Duodenal mucosa (tissue), 2 donors: ENCODE measurements at regions not wholly inside any gene's neighbourhood (a gene's known extent, or its start where the extent isn't known, plus 50 kb on each side); places are given as distances from the start of the nearest gene placed in this dataset.

Experiments used
- H3K27ac ChIP-seq: one replicate; pipeline ENCODE4 v1.7.0; 2013; ENCODE audit warnings: low read depth, low read length
- H3K27me3 ChIP-seq, 2 donors: one replicate each; pipeline ENCODE4 v1.7.0; 2013; ENCODE audit warnings: low read length in 2 of 2, control low read depth in 1 of 2; ENCODE audit not compliant: insufficient read depth in 2 of 2, control insufficient read depth in 1 of 2
- H3K36me3 ChIP-seq, 2 donors: one replicate each; pipeline ENCODE4 v1.7.0; 2013; ENCODE audit warnings: low read length in 2 of 2, control low read depth in 1 of 2; ENCODE audit not compliant: insufficient read depth in 2 of 2, control insufficient read depth in 1 of 2
- H3K4me1 ChIP-seq, 2 donors: one replicate each; pipeline ENCODE4 v1.7.0; 2013; ENCODE audit warnings: low read length in 2 of 2, control low read depth in 1 of 2; ENCODE audit not compliant: insufficient read depth in 2 of 2, control insufficient read depth in 1 of 2
- H3K4me3 ChIP-seq, 2 donors: one replicate each; pipeline ENCODE4 v1.7.0; 2013; ENCODE audit warnings: low read length in 2 of 2, low read depth in 1 of 2
- H3K9ac ChIP-seq, 2 donors: one replicate each; pipeline ENCODE4 v1.7.0; 2013; ENCODE audit warnings: low read length in 2 of 2, low read depth in 1 of 2
- H3K9me3 ChIP-seq, 2 donors: one replicate each; pipeline ENCODE4 v1.7.0; 2013; ENCODE audit warnings: low read length in 2 of 2, control low read depth in 1 of 2; ENCODE audit not compliant: control insufficient read depth in 1 of 2

- H3K4me1 ChIP-seq = no peaks in the 10 kb centered on the region
- no peaks in the 10 kb centered on the region for H3K27me3 ChIP-seq
- no peak overlapping the region for H3K27ac ChIP-seq
- no peak overlapping the region for H3K9ac ChIP-seq
- H3K9me3 ChIP-seq = no peaks in the 10 kb centered on the region
- H3K4me3 ChIP-seq = no peak overlapping the region
- H3K36me3 ChIP-seq = no peaks in the 10 kb centered on the region
These were observed 197.3 kb upstream of the DDHD1 start for GRCh38 chr14:53350429-53350828.

- no peaks in the 10 kb centered on the region for H3K27me3 ChIP-seq
- no peaks in the 10 kb centered on the region for H3K36me3 ChIP-seq
These were observed 193.9 kb upstream of the DDHD1 start for GRCh38 chr14:53346988-53347387.

GRCh38 chr14:53341324-53341723 lies 188.2 kb upstream of the DDHD1 start:
- Histone ChIP-seq H3K27ac (no peak overlapping the region), H3K4me3 (no peak overlapping the region), H3K4me1 (no peaks in the 10 kb centered on the region), H3K9me3 (no peaks in the 10 kb centered on the region), H3K9ac (no peak overlapping the region), H3K36me3 (no peaks in the 10 kb centered on the region), H3K27me3 (no peaks in the 10 kb centered on the region)

More at GRCh38 chr14:53346988-53347387, 193.9 kb upstream of the DDHD1 start:
- Histone ChIP-seq H3K4me3 (no peak overlapping the region), H3K9ac (no peak overlapping the region), H3K9me3 (no peaks in the 10 kb centered on the region), H3K4me1 (no peaks in the 10 kb centered on the region), H3K27ac (no peak overlapping the region)

- Histone ChIP-seq H3K9ac (no peak overlapping the region), H3K27me3 (no peaks in the 10 kb centered on the region), H3K4me3 (no peak overlapping the region), H3K4me1 (no peaks in the 10 kb centered on the region), H3K27ac (no peak overlapping the region), H3K9me3 (no peaks in the 10 kb centered on the region), H3K36me3 (no peaks in the 10 kb centered on the region)
These were observed 185.1 kb upstream of the DDHD1 start for GRCh38 chr14:53338192-53338591.

GRCh38 chr14:53336729-53337128 lies 183.6 kb upstream of the DDHD1 start:
- no peak overlapping the region for H3K27ac ChIP-seq
- no peaks in the 10 kb centered on the region for H3K27me3 ChIP-seq
- no peak overlapping the region for H3K9ac ChIP-seq
- no peaks in the 10 kb centered on the region for H3K36me3 ChIP-seq
- no peaks in the 10 kb centered on the region for H3K4me1 ChIP-seq
- no peak overlapping the region for H3K4me3 ChIP-seq
- H3K9me3 ChIP-seq = no peaks in the 10 kb centered on the region

- no peak overlapping the region for H3K27ac ChIP-seq
- no peak overlapping the region for H3K9ac ChIP-seq
- no peak overlapping the region for H3K4me3 ChIP-seq
- H3K27me3 ChIP-seq = no peaks in the 10 kb centered on the region
- no peaks in the 10 kb centered on the region for H3K4me1 ChIP-seq
- no peaks in the 10 kb centered on the region for H3K36me3 ChIP-seq
- no peaks in the 10 kb centered on the region for H3K9me3 ChIP-seq
These were observed 180.7 kb upstream of the DDHD1 start for GRCh38 chr14:53333809-53334208.

GRCh38 chr14:53331921-53332320 lies 178.8 kb upstream of the DDHD1 start:
- Histone ChIP-seq H3K27ac (no peak overlapping the region), H3K9me3 (no peaks in the 10 kb centered on the region), H3K36me3 (no peaks in the 10 kb centered on the region), H3K4me1 (no peaks in the 10 kb centered on the region), H3K9ac (no peak overlapping the region), H3K27me3 (no peaks in the 10 kb centered on the region), H3K4me3 (no peak overlapping the region)

GRCh38 chr14:53331247-53331646 lies 178.1 kb upstream of the DDHD1 start:
- Histone ChIP-seq H3K4me3 (no peak overlapping the region), H3K27ac (no peak overlapping the region), H3K4me1 (no peaks in the 10 kb centered on the region), H3K36me3 (no peaks in the 10 kb centered on the region), H3K27me3 (no peaks in the 10 kb centered on the region), H3K9ac (no peak overlapping the region), H3K9me3 (no peaks in the 10 kb centered on the region)

GRCh38 chr14:53330441-53330840 lies 177.3 kb upstream of the DDHD1 start:
- H3K36me3 ChIP-seq = no peaks in the 10 kb centered on the region
- H3K4me1 ChIP-seq = no peaks in the 10 kb centered on the region
- no peaks in the 10 kb centered on the region for H3K27me3 ChIP-seq
- H3K27ac ChIP-seq = no peak overlapping the region
- H3K9me3 ChIP-seq = no peaks in the 10 kb centered on the region
- no peak overlapping the region for H3K9ac ChIP-seq
- H3K4me3 ChIP-seq = no peak overlapping the region

- no peak overlapping the region for H3K27ac ChIP-seq
- no peak overlapping the region for H3K4me3 ChIP-seq
- H3K27me3 ChIP-seq = no peaks in the 10 kb centered on the region
- no peaks in the 10 kb centered on the region for H3K9me3 ChIP-seq
- H3K36me3 ChIP-seq = no peaks in the 10 kb centered on the region
- no peaks in the 10 kb centered on the region for H3K4me1 ChIP-seq
- H3K9ac ChIP-seq = no peak overlapping the region
These were observed 175.7 kb upstream of the DDHD1 start for GRCh38 chr14:53328841-53329240.

GRCh38 chr14:53327716-53328115 lies 174.6 kb upstream of the DDHD1 start:
- Histone ChIP-seq H3K4me3 (no peak overlapping the region), H3K36me3 (no peaks in the 10 kb centered on the region), H3K27ac (no peak overlapping the region), H3K9ac (no peak overlapping the region), H3K9me3 (no peaks in the 10 kb centered on the region), H3K4me1 (no peaks in the 10 kb centered on the region), H3K27me3 (no peaks in the 10 kb centered on the region)
